HG02759 (cell line): ENCODE measurements at regions not wholly inside any gene's neighbourhood (a gene's known extent, or its start where the extent isn't known, plus 50 kb on each side); places are given as distances from the start of the nearest gene placed in this dataset.

ENCODE experiments used
- ATAC-seq: cut with Tn5 transposase; IDR thresholded peaks from one replicate; pipeline ENCODE4 v1.9.1; 2021; ENCODE audit warnings: mild to moderate bottlenecking, moderate library complexity; ENCODE audit not compliant: unreplicated experiment

- no peak for ATAC-seq
Observed at GRCh38 chr2:67260343-67261277, 136.5 kb upstream of the ETAA1 start.

DNA sequence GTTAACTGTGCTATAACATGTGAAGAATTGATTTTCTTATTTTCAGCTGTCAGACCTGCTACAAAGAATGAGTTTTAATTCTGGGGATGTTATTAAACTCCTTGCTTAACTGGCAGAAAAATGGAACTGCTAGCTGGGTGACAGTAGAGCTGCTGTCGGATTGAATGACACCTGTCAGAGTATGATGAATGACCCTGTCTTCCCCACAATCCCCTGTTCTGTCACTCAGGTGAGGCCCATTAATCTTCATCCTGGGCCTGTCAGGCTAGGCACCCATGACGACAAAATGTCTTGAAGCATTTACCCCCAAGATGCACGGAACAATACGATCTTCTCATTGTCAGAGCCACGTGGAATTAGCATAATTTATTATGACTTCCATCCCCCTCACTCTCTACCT, 129.9 kb upstream of the ETAA1 start:
- ATAC-seq: no peak

DNA sequence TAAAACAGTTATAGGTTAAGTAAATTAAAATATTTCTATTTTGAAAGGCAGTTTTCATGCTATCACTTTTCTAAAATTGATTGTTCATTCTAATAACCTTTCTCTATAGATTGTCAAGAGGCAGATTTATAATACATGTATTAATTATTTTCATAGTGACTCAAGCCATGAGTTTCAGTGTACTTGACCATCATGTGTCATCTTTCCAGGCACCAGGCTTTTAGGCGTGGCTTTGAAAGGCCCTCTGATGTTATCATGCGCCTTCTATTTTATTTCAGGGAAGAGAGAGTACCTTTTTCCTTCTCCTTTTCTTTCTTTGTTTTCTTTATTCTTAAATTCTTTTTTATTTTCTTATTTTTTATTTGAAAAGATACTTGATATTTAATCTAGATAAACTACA, 128.3 kb upstream of the ETAA1 start:
- ATAC-seq: no peak

- no peak for ATAC-seq
Observed at GRCh38 chr2:67272195-67272594, 124.9 kb upstream of the ETAA1 start.

- ATAC-seq: no peak
Observed at GRCh38 chr2:67277450-67277849, 119.7 kb upstream of the ETAA1 start.

DNA sequence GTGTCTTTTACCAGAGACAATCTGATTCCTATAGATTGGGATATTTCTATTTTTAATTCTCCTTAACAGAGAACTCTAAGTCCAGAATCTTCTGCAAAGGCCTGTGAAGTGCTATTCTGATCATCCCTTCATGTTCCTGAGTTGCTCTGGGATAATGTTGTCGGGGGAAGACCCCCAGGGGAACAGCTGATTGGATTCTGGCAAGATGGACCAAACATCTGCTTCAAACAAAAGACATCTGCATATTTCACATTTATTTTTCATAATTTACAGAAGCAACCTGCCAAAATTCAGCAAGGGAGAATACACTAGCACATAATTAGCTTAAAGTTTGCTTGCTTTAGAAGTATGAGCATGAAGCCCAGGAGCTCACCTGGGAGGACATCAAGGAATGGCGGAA, 116.0 kb upstream of the ETAA1 start:
- no peak for ATAC-seq

DNA sequence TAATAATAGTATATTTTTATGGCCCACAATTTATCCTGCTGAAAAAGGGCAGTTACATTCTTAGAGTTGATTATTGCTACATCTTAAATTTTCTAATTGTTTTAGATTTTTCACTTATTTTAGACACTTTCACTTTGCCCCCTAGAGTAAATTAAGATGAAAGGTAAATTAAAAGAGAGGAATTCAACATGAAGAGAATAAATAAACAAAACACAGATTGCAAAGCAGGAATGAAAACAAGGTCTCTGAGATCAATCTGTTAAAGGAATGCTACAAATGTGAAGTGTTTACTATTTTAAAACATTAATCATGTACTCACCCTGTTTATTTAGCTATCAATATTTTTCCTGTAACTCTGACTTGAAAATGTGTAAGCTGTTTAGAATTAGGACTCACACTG, 113.5 kb upstream of the ETAA1 start:
- ATAC-seq: no peak

DNA sequence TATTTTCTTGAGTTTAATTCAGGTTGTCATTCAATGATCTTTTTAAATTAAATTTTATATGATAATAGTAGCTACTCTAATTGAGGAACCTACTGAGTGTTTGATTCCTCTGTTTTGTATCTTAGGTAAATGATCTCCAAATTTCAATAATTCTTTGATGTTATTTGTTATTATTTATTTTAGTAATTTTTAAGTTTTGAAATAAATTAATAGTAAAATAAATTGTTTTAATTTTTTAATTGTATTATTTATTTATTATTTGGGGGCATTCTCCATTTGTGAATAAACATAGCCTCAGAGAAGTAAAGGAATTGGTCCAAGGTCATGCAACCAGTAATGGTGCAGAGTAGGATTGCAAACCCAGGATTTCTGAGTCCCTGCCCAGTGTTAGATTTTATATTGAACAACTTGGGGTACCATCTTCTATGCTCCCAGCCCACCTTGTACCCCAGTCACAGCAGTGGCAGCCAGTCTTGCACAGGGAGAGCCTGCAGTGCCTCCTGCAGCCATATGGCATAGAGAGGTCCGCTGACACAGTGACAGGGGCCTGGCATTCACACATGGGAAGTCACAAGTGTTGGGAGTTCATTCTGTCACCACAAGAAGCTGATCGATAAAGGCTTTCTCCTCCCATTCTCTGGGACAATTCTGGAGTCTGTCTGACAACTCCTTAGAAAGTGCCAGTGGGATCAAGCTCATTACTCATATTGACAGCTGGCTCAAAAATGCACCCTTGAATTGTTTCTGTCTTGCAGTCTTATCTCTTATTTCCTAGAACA, 110.0 kb upstream of the ETAA1 start:
- ATAC-seq: no peak

DNA sequence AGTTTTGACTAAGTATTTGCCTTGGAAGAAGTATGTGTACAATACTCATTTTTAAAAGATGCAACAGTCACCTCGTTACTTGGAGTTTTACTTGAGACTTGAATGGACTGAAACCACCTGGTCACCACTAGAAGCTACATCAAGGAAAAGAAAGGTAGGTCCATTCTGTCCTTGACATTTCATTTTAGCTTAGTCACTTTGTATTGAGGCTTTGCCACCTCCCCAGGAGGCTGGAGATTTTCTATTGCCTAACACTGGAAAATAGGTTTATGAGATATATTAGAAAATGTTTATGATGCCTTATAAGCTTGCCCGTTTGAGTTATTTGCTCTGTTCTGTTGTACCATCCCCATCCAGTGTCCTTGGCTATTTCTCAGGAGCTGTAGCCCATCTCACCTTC, 107.9 kb upstream of the ETAA1 start:
- ATAC-seq: no peak

GRCh38 chr2:67289921-67290371, 107.2 kb upstream of the ETAA1 start:
- no peak for ATAC-seq

GRCh38 chr2:67290451-67291290, 106.5 kb upstream of the ETAA1 start:
- ATAC-seq: no peak

DNA sequence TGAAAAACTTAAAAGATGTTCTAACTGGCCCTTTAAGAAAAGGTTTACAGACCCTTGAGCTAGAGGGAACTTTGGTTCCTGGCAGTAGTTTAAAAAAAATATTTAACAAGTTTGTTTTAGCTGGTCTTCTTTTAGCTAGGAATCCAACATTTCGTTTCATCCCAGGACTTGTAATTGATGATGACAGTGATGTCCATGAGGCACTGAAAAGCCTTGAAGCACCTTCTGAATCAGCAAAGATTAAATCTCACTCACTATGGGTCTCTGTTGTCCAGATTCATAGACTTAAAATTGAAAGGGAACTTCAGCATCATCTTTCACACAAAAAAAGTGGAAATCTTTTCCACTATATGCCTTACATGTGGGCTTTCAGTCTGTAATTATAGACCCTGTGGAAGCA, 102.9 kb upstream of the ETAA1 start:
- no peak for ATAC-seq

GRCh38 chr2:67295406-67295805, 101.7 kb upstream of the ETAA1 start:
- ATAC-seq: no peak

DNA sequence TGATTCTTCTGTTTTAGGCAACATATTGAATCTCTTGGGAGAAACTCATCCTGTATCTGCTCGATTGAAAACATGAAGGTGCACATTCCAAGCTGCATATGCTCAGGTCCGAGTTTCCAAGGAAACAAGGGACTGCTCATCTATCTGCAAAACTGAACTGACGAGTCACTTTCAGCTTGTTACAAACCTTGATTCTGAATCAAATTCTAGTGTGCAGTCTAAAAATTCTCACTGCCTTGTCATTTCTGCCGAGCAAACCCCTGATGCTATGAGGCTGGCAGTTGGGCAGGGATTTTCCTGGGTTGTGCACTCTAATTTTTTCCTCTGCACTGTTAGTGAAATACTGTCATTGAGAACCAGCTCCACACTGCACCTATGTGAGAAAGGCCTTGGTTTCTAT, 101.3 kb upstream of the ETAA1 start:
- no peak for ATAC-seq

GRCh38 chr2:67304300-67304890, 92.7 kb upstream of the ETAA1 start:
- no peak for ATAC-seq

GRCh38 chr2:67309281-67309680, 87.9 kb upstream of the ETAA1 start:
- no peak for ATAC-seq

DNA sequence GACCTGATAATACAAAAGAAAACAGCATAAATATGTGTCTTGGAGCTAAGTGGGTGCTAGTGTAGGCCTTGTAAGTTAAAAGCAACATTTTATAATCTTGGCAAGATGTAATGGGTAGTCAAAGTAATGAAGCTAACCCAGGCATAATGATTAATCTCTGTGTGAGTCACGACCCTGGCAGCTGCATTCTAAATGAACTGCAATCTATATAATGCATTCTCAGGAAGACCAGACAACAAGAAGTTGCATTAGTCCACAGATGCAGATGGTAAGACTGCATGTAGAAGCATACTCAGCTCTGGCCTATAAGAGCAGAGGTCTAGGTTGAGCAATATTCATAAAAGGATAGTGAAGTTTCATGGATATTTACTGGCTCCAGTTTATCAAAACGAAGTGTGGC, 85.6 kb upstream of the ETAA1 start:
- ATAC-seq: no peak

DNA sequence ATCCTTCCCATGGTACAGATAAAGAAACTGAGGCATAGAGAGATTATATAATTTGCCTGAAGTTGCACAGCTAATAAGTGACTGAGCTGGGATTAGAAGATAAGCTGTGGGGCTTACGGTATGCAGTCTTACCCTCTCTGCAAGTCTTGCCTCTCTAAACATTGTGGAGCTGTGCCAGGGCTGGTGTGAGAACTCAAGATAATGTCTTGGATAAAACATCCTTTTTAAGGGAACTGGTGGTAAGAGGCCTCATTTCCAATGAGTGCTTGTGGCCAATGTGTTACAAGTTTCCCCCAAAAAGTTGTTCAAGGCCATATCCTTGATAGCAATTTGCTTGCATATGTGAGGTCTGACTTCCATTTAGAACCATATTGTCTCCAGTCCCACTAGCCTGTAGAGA, 84.3 kb upstream of the ETAA1 start:
- no peak for ATAC-seq

DNA sequence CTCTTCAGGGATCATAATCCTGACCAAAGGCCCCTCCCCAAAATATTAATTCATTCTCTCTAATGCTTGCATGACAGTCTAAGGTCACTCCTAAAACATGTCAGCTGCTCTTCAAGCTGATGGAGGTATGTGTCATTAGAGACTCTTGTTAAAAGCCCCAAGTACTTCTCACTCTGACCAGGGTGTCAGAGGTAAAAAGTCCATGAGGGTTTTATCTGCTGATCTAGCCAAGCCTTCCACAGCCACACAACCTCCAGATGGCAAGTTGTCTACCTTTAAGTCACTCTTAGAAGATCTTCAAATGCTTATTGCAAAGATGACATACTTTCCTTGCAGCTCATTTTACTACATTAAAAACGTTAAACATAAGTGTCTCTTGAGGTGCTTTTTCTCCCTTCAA, 83.6 kb upstream of the ETAA1 start:
- ATAC-seq: no peak

DNA sequence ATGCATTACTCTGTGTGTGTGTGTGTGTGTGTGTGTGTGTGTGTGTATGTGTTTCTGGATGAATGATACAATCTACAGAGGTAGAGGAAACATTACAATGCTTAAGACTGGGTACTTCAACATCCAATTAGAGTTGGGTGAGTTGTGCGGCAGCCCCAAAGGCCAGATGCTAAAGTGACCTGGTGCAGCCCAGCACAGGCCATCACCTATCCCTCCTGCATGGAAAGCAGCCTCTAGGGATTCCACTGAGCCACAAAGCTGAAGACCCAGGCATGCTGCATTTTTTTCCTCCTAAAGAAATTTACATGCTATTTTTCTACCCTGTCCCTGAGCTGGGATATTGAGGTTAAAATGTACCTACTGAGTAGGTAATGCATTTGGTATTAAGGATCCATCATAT, 79.1 kb upstream of the ETAA1 start:
- ATAC-seq: no peak

- no peak for ATAC-seq
Observed at GRCh38 chr2:67318563-67318962, 78.6 kb upstream of the ETAA1 start.
